Muscle of leg (tissue), 3 donors: ENCODE measurements at regions not wholly inside any gene's neighbourhood (a gene's known extent, or its start where the extent isn't known, plus 50 kb on each side); places are given as distances from the start of the nearest gene placed in this dataset.
A peak's percentile ranks its signal among the peaks of the same experiment; 100 is the strongest.

Experiments
- DNase-seq: peaks from one replicate; pipeline ENCODE4 v3.0.0; 2013
- H3K27ac ChIP-seq: one replicate; pipeline ENCODE4 v1.5.1; 2013; ENCODE audit warnings: mild to moderate bottlenecking, low read length, control low read depth
- H3K27me3 ChIP-seq: one replicate; pipeline ENCODE4 v1.6.1; 2013; ENCODE audit warnings: low read length; ENCODE audit not compliant: control insufficient read depth, insufficient read depth
- H3K36me3 ChIP-seq: one replicate; pipeline ENCODE4 v1.6.1; 2013; ENCODE audit warnings: low read length; ENCODE audit not compliant: control insufficient read depth, insufficient read depth
- H3K4me1 ChIP-seq: one replicate; pipeline ENCODE4 v1.6.1; 2013; ENCODE audit warnings: low read length; ENCODE audit not compliant: control insufficient read depth, insufficient read depth
- H3K4me3 ChIP-seq: one replicate; pipeline ENCODE4 v1.5.1; 2013; ENCODE audit warnings: low read length, control low read depth
- H3K9me3 ChIP-seq: replicated peaks from 2 replicates; pipeline ENCODE4 v1.6.1; 2013; ENCODE audit warnings: low read depth, low read length; ENCODE audit not compliant: control insufficient read depth
- WGBS: methylation state at CpG from one replicate; pipeline ENCODE4 v1.1.5; 2013; ENCODE audit warnings: missing lambda C conversion rate; ENCODE audit not compliant: insufficient coverage; 5-methylcytosine and 5-hydroxymethylcytosine counted together

DNA sequence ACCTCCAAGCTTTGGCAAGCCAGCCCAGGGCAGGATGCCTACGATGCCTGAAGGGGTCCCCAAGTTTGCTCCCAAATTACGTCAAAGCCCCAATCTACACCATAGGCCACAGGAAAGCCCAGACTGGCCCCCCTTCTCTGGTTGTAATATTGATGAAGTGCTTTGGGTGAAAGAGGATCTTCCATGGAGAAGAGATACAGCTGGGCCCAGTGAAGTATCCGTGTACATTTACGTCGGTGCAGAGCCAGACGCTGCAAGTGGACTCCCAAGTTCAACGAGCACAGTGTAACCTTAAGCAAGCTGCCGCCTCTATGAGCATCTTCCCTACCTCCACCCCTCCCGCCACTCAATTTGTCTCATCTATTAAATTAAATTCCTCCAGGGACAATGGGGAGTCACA, 100.1 kb upstream of the TPM1 start:
- H3K36me3 ChIP-seq = no peaks in the 10 kb centered on the region
- H3K27ac ChIP-seq = no peak overlapping the region
- peaks cover 16% of the 10 kb centered on the region for H3K4me1 ChIP-seq
- H3K27me3 ChIP-seq = peaks cover 2% of the 10 kb centered on the region
- H3K4me3 ChIP-seq = no peak overlapping the region
- DNase-seq = no peak
- WGBS = no CpG with 5 or more reads among the region's 9 CpGs
- H3K9me3 ChIP-seq = no peaks in the 10 kb centered on the region

DNA sequence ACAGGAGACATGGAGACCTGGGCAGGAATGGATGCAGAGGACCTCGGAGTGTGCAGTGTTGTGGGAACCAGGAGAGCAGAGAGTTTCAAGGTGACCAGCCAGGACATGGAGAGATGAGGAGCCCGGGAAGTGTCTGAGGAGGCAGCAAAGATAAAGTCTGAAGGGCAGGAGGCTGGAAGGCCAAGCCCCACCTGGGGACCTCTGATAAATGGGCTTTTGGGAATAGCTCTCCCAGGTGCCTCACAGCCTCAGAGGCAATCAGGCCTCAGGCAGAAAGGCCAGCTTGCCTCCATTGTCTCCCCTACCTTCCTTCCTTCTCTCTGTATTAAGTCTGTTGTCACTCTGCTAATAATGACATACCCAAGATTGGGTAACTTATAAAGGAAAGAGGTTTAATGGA, 97.5 kb upstream of the TPM1 start:
- WGBS = 81% methylated on average over 2 of the region's 2 CpGs
- peaks cover 2% of the 10 kb centered on the region for H3K27me3 ChIP-seq
- H3K4me1 ChIP-seq = peaks cover 18% of the 10 kb centered on the region
- H3K36me3 ChIP-seq = no peaks in the 10 kb centered on the region
- H3K4me3 ChIP-seq = no peak overlapping the region
- H3K9me3 ChIP-seq = no peaks in the 10 kb centered on the region
- no peak overlapping the region for H3K27ac ChIP-seq
- no peak for DNase-seq

DNA sequence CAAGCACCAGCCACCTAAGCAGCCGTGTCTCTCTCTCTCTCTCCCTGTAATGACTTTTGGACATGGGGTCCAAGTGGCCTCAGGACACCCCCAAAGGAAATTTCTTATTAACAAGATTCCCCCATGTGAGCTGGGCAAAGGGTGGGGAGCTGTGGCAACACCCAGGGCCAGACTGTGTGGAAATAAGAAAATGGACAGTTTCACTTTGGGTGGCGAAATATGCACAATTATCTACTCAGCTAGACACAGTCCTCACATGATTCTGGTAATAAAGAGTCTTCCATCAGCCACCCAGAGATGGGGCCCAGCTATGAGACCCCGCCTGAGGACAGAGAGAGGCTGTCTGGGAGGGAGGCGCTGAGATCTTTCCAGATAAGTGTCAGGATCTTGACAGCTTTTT, 96.8 kb upstream of the TPM1 start:
- Histone ChIP-seq H3K4me1 (peaks cover 17% of the 10 kb centered on the region), H3K36me3 (no peaks in the 10 kb centered on the region), H3K27ac (no peak overlapping the region), H3K9me3 (no peaks in the 10 kb centered on the region), H3K4me3 (no peak overlapping the region), H3K27me3 (peaks cover 2% of the 10 kb centered on the region)
- WGBS = no CpG with 5 or more reads among the region's 4 CpGs
- no peak for DNase-seq

DNA sequence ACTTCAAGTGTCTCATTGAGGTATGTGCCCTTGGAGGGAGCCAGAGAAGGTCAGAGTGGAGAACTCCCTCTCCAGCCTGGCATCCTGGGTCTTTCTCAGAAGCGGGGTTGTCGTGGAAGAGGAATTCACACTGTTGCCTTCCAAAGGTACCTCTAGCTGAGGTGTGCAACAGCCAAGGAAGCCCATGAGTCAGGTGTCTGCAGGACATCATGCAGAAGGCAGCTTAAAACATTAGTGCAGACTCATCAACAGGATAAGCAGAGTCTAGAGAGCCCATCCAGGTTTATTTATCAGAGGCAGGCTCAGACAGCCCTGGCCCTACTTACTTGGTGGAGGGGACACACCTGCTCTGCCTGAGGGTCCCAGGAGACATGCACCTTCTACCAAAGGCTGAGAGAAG, 95.6 kb upstream of the TPM1 start:
- Histone ChIP-seq H3K9me3 (no peaks in the 10 kb centered on the region), H3K27me3 (peaks cover 2% of the 10 kb centered on the region), H3K4me1 (peaks cover 12% of the 10 kb centered on the region), H3K36me3 (no peaks in the 10 kb centered on the region), H3K4me3 (no peak overlapping the region), H3K27ac (no peak overlapping the region)
- 95% methylated on average over 2 of the region's 2 CpGs for WGBS
- no peak for DNase-seq

DNA sequence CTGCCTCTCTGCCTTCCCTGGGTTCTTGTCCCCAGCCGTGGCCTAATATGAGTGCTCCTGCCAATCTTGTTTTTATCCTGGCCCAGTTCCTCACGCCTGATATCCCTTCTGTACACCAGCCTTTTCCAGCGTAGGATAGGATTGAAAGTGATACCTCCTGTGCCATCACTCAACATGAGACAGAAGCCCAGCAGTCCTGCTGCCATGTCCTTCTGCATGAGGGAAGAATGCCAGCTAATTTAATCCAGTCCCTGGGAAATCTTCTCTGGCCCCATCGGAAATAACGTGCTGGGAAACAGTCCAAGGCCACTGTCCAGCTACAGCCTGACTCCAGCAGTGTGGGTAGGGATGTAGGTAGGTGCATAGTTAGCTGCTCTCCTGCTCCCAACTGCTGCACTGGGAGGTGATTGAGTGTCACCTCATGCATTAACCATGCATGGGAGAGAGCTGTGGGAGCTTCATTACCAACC, 92.0 kb upstream of the TPM1 start:
- DNase-seq = peak; percentile 67
- H3K27ac ChIP-seq = no peak overlapping the region
- H3K4me3 ChIP-seq = no peak overlapping the region
- H3K36me3 ChIP-seq = no peaks in the 10 kb centered on the region
- H3K4me1 ChIP-seq = peaks cover 15% of the 10 kb centered on the region
- H3K27me3 ChIP-seq = peaks cover 11% of the 10 kb centered on the region
- no peaks in the 10 kb centered on the region for H3K9me3 ChIP-seq
- 46% methylated on average over 2 of the region's 5 CpGs for WGBS

DNA sequence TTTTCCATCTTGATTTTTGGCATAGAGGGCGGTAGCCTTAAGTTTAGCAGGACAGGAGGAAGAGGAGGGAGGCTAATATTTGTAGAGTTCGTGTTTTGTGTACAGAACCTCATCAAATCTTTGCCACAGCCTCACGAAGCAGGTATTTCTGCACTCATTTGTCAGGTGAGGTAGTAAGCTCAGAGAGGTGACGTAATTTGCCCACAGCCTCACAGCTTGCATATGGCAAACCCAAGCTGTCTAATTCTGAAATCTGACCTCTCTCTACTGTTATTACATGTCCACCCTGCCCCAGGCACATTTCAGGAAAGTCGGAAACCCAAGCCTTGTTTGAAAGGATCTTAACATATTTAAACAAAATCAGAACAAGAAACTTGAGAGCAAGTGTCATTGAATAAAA, 91.1 kb upstream of the TPM1 start:
- no peak for DNase-seq
- no peaks in the 10 kb centered on the region for H3K9me3 ChIP-seq
- peaks cover 9% of the 10 kb centered on the region for H3K27me3 ChIP-seq
- no peaks in the 10 kb centered on the region for H3K36me3 ChIP-seq
- no peak overlapping the region for H3K4me3 ChIP-seq
- peaks cover 15% of the 10 kb centered on the region for H3K4me1 ChIP-seq
- no CpG with 5 or more reads among the region's 5 CpGs for WGBS
- no peak overlapping the region for H3K27ac ChIP-seq

DNA sequence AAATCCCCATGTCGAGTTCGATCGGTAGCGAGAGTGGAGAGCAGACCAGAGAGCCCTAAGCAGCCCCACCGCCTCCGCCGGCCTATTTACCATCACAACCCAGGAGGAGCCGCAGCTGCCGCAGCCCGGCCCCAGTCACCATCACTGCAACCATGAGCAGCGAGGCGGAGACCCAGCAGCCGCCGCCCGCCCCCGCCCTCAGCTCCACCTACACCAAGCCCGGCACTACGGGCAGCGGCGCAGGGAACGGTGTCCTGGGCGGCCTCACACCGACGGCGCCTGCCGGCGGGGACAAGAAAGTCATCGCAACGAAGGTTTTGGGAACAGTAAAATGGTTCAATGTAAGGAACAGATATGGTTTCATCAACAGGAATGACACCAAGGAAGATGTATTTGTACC, 89.5 kb upstream of the TPM1 start:
- Histone ChIP-seq H3K4me3 (no peak overlapping the region), H3K27ac (no peak overlapping the region), H3K36me3 (no peaks in the 10 kb centered on the region), H3K4me1 (peaks cover 20% of the 10 kb centered on the region), H3K9me3 (no peaks in the 10 kb centered on the region), H3K27me3 (peaks cover 9% of the 10 kb centered on the region)
- no peak for DNase-seq
- 45% methylated on average over 4 of the region's 29 CpGs for WGBS

DNA sequence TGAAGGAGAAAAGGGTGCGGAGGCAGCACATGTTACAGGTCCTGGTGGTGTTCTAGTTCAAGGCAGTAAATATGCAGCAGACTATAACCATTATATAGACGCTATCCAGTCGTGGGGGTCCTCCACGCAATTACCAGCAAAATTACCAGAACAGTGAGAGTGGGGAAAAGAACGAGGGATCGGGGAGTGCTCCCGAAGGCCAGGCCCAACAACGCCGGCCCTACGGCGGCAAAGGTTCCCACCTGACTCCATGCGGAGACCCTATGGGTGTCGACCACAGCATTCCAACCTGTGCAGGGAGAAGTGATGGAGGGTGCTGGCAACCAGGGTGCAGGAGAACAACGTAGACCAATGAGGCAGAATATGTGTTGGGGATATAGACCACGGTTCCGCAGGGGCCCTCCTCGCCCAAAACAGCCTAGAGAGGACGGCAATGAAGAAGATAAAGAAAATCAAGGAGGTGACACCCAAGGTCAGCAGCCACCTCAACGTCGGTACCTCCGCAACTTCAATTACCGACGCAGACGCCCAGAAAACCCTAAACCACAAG, 89.0 kb upstream of the TPM1 start:
- no peak overlapping the region for H3K4me3 ChIP-seq
- H3K4me1 ChIP-seq = peaks cover 26% of the 10 kb centered on the region
- DNase-seq = no peak
- H3K27me3 ChIP-seq = peaks cover 9% of the 10 kb centered on the region
- H3K36me3 ChIP-seq = no peaks in the 10 kb centered on the region
- WGBS = 92% methylated on average over 20 of the region's 24 CpGs
- H3K9me3 ChIP-seq = no peaks in the 10 kb centered on the region
- H3K27ac ChIP-seq = no peak overlapping the region

DNA sequence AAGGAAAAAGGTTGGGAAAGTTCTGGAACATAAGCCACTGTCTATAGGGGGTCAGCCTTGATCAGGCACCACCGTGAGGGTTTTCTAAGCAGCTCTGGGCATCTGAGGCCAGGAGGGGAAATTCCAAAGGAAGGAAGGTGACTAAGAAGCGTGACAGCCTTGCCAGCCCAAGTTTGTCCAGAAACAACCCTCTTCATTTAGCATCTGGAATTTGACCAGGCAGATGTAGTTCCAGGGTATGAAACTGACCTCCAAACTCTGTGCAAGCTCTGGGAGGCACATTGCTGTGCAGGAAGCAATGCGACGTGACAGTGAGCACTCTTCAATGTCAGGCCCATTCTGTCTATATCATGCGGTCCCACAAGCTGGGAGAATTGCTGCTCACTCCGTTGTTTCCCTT, 85.4 kb upstream of the TPM1 start:
- no peaks in the 10 kb centered on the region for H3K9me3 ChIP-seq
- no peak overlapping the region for H3K4me3 ChIP-seq
- H3K27me3 ChIP-seq = peaks cover 9% of the 10 kb centered on the region
- 70% methylated on average over 5 of the region's 6 CpGs for WGBS
- no peaks in the 10 kb centered on the region for H3K36me3 ChIP-seq
- peaks cover 26% of the 10 kb centered on the region for H3K4me1 ChIP-seq
- no peak overlapping the region for H3K27ac ChIP-seq
- no peak for DNase-seq

DNA sequence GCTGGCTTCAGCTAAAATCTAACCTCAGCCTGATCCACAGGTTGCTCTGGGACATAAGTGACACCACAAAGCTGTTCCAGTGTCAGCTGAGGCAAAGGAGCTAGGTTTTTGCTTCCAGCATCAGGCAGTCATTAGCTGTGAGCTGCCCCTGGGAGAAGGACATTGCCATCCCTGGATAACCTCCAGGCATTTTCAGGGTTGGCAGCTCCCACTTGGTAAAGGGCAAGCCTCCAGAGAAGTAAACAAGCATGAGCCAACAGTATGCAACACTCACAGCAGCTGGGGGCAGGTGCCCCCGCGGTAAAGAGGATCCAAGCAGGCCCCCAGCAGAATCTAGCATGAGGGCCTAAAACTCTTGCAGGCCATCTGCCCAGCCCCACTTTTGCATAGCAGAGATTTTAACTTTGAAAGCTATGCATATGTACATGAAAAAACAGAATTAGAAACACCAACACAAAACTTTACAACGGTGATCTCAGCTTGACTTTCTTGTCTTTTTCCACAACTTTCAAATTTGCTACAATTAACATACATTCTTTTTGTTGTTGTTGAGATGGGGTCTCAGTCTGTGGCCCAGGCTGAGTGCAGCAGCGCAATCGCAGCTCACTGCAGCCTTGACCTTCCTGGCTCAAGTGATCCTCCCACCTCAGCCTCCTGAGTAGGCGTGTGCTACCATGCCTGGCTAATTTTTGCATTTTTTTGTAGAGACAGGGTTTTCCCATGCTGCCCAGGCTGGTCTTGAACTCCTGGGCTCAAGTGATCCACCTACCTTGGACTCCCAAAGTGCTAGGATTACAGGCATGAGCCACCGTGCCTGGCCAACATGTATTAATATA, 83.8 kb upstream of the TPM1 start:
- H3K4me3 ChIP-seq = no peak overlapping the region
- H3K36me3 ChIP-seq = no peaks in the 10 kb centered on the region
- DNase-seq = peak; percentile 71
- H3K9me3 ChIP-seq = no peaks in the 10 kb centered on the region
- no peak overlapping the region for H3K27ac ChIP-seq
- WGBS = no CpG with 5 or more reads among the region's 7 CpGs
- H3K27me3 ChIP-seq = no peaks in the 10 kb centered on the region
- H3K4me1 ChIP-seq = peaks cover 37% of the 10 kb centered on the region
